ENCODE measurements at regions not wholly inside any gene's neighbourhood (a gene's known extent, or its start where the extent isn't known, plus 50 kb on each side); places are given as distances from the start of the nearest gene placed in this dataset.

DNA sequence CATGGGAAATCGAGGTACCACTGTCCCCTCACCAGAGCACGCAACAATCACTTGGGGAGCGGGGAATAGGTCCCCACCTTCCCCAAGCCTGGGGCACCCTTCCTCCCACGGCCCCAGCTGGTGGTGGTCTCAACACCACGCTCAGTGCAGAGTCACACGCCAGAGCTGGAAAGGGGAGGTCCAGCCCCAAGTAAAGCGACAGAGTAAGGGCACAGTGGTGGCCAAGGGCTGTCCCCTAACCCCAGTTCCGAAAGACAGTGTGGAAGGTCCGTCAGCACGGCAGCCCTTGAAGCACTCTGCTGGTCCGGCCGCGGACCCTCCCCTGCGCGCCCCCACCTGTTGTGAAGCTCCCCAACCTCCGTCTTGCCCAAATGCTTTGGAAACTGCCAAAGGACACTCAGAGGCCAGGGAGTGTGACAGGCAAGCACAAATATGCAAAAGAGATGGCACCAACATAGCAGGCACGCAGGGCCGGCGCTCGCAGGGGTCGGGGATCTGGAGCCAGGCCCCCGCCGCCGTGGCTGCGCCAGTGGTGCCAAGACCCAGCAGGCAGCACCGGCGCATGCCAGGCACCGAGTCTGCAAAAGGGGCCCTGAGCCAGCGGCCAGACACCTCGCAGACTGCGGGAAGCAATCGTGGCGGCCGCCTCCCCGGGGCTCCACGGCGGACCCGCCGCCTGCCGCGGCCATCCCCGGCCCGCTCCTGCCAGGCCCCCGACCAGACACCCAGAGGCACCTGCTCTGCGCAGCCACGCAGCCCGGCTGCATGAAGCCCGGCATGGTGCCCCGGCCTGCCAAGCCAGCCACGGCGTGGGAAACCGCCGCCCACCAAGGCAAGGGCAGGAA, 51.6 kb upstream of the SRRM3 start:
- no peak for DNase-seq (ENCODE audit: low spot score)

All from umbilical cord (tissue), 1 donor.